Endothelial cell of umbilical vein (primary cell): ENCODE measurements at regions not wholly inside any gene's neighbourhood (a gene's known extent, or its start where the extent isn't known, plus 50 kb on each side); places are given as distances from the start of the nearest gene placed in this dataset.

Experiments used
- BruUV-seq: library from RNA; stranded (reverse); fragments of 400-500 nt; replicated peaks from 2 replicates; lab custom pipeline; 2021; lab: Mats Ljungman, UMichigan
- CTCF ChIA-PET: fragments of 300-600, 350-600 bp; sonication (Branson Sonifier 250); formaldehyde crosslinking; loops from one replicate; lab custom pipeline; 2021; ENCODE audit warnings: antibody characterized with exemption, inconsistent platforms; lab: Charles Lee
- POLR2A ChIA-PET: fragments of 300-600, 350-600 bp; sonication (Branson Sonifier 250); formaldehyde crosslinking; loops from one replicate; lab custom pipeline; 2021; ENCODE audit warnings: antibody characterized with exemption, inconsistent platforms; lab: Charles Lee
- DNase-seq: peaks from one replicate; pipeline ENCODE4 v3.0.0-alpha.2; 2011; ENCODE audit warnings: low read depth, low spot score
- FAIRE-seq: peaks from 2 replicates; lab custom pipeline; 2011; peaks lifted over from hg19 to GRCh38; lab: Jason Lieb, UNC
- H2AFZ ChIP-seq: 2 replicates; pipeline ENCODE4 v1.6.0; 2012; ENCODE audit warnings: low read depth, low read length, control low read depth, inconsistent platforms
- H3K27ac ChIP-seq: 2 replicates; pipeline ENCODE4 v1.5.1; 2011; ENCODE audit warnings: low read depth, mild to moderate bottlenecking, control low read depth, low read length, moderate library complexity; ENCODE audit not compliant: insufficient read depth
- H3K27me3 ChIP-seq, 2 experiments: 2 replicates each; pipeline versions ENCODE4 v1.6.0 to v1.6.1; 2011; ENCODE audit warnings: low read length in 2 of 2, mixed read lengths in 1 of 2; ENCODE audit not compliant: control insufficient read depth in 2 of 2, insufficient read depth in 2 of 2
- H3K36me3 ChIP-seq, 2 experiments: 2 replicates in 1 of 2; 3 replicates in 1 of 2; pipeline ENCODE4 v1.5.1; 2011; ENCODE audit warnings: low read length in 2 of 2, mild to moderate bottlenecking in 1 of 2, moderate library complexity in 1 of 2; ENCODE audit not compliant: control insufficient read depth in 2 of 2, insufficient read depth in 2 of 2; ENCODE audit errors: extremely low read depth in 1 of 2
- H3K4me1 ChIP-seq: 3 replicates; pipeline ENCODE4 v1.5.1; 2011; ENCODE audit warnings: mild to moderate bottlenecking, low read length; ENCODE audit not compliant: control insufficient read depth, insufficient read depth; ENCODE audit errors: extremely low read depth
- H3K4me2 ChIP-seq: 2 replicates; pipeline ENCODE4 v1.6.1; 2011; ENCODE audit warnings: low read length, control low read depth, mixed read lengths; ENCODE audit not compliant: insufficient read depth
- H3K4me3 ChIP-seq, 3 experiments: fragments of 200-600 bp in 1 of 3; sonication (generic), shearing (Covaris generic) in 1 of 3; replicated peaks in 1 of 3; 2 replicates each; pipeline ENCODE4 v1.5.1; 2011 to 2016; ENCODE audit warnings: control low read depth in 3 of 3, low read length in 3 of 3, mild to moderate bottlenecking in 2 of 3, inconsistent platforms in 1 of 3, low read depth in 1 of 3, moderate library complexity in 1 of 3; ENCODE audit not compliant: insufficient read depth in 1 of 3
- H3K79me2 ChIP-seq: 2 replicates; pipeline ENCODE4 v1.6.0; 2012; ENCODE audit warnings: low read length, inconsistent platforms; ENCODE audit not compliant: control insufficient read depth, insufficient read depth
- H3K9ac ChIP-seq: replicated peaks from 2 replicates; pipeline ENCODE3; 2011; ENCODE audit warnings: low read length, control low read depth; ENCODE audit not compliant: insufficient read depth; ENCODE audit errors: extremely low read depth
- H3K9me1 ChIP-seq: replicated peaks from 3 replicates; pipeline ENCODE4 v1.6.0; 2011; ENCODE audit warnings: mild to moderate bottlenecking, low read length; ENCODE audit not compliant: control insufficient read depth, insufficient read depth; ENCODE audit errors: extremely low read depth
- H3K9me3 ChIP-seq: replicated peaks from 2 replicates; pipeline ENCODE4 v1.5.1; 2012; ENCODE audit warnings: low read length, inconsistent platforms; ENCODE audit not compliant: control insufficient read depth, insufficient read depth
- H4K20me1 ChIP-seq: replicated peaks from 2 replicates; pipeline ENCODE3; 2011; ENCODE audit warnings: mild to moderate bottlenecking, low read length; ENCODE audit not compliant: control insufficient read depth, insufficient read depth; ENCODE audit errors: extremely low read depth
- EZH2 ChIP-seq: IDR thresholded peaks from 2 replicates; pipeline ENCODE4 v1.6.1; 2012; ENCODE audit warnings: borderline replicate concordance, low read depth, mild to moderate bottlenecking, moderate library complexity, low read length, inconsistent platforms; ENCODE audit not compliant: severe bottlenecking
- FOS ChIP-seq: IDR thresholded peaks from 2 replicates; pipeline ENCODE4 v1.6.1; 2011; ENCODE audit warnings: mild to moderate bottlenecking, low read length, moderate library complexity, borderline replicate concordance; ENCODE audit not compliant: insufficient read depth
- GATA2 ChIP-seq: IDR thresholded peaks from 2 replicates; pipeline ENCODE4 v1.7.0; 2011; ENCODE audit warnings: low read depth, mild to moderate bottlenecking, moderate library complexity, mixed read lengths, low read length; ENCODE audit not compliant: insufficient read length, insufficient read depth
- JUN ChIP-seq: IDR thresholded peaks from 2 replicates; pipeline ENCODE4 v1.6.1; 2011; ENCODE audit warnings: borderline replicate concordance, low read depth; ENCODE audit not compliant: insufficient read length, insufficient read depth
- MYC ChIP-seq: IDR thresholded peaks from one replicate; pipeline ENCODE4 v1.6.1; 2011; ENCODE audit warnings: mild to moderate bottlenecking, low read depth, low read length
- POLR2A ChIP-seq: IDR thresholded peaks from 2 replicates; pipeline ENCODE4 v1.6.1; 2012; ENCODE audit warnings: low read depth, mild to moderate bottlenecking, control low read depth, low read length
- POLR2AphosphoS5 ChIP-seq: IDR thresholded peaks from 2 replicates; pipeline ENCODE4 v1.6.1; 2012; ENCODE audit warnings: low read depth, mild to moderate bottlenecking, control low read depth, low read length, moderate library complexity; ENCODE audit not compliant: insufficient read depth
- dilution Hi-C: fragments of 300-500 bp; cut with MboI; formaldehyde crosslinking; loops from one replicate; pipeline ENCODE4 v1.15.0; 2019; ENCODE audit warnings: low sequenced_read_pairs; ENCODE audit not compliant: extremely low pct_ligation_motif_present
- intact Hi-C: fragments of 100-400 bp; cut with micrococcal nuclease; formaldehyde crosslinking; loops from one replicate; pipeline ENCODE4 v1.10.0; 2022
- TF ChIP-seq, protein P1 (sequence below): IDR thresholded peaks from 2 replicates; pipeline ENCODE4 v1.6.1; 2011; ENCODE audit not compliant: insufficient read depth, insufficient read length
- TF ChIP-seq, protein P2 (sequence below), 2 donors: IDR thresholded peaks; 1 replicate in 1 of 2; 2 replicates in 1 of 2; pipeline ENCODE4 v1.5.1; 2011; ENCODE audit warnings: low read length in 2 of 2, mild to moderate bottlenecking in 2 of 2, moderate library complexity in 2 of 2, control low read depth in 1 of 2, inconsistent platforms in 1 of 2, low read depth in 1 of 2; ENCODE audit not compliant: insufficient read depth in 1 of 2; ENCODE audit errors: extremely low read depth in 1 of 2

DNA sequence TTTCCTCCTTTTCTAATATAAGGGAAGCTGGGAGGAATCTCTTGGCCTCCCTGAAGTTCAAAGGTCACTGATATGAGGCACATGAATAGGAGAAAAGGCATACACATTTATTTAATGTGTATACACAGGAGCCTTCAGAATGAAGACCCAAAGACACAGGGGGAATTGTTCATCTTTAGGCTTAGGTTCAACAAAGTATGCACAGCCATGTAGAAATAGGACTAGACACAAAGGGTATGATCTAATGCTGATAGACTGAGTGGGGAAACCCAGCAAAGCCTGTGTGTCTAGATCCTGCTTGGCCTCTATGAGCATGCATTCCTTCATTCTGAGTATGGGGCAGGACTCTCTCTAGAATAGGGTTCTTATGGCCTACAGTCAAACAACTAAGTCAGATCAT lies 177.1 kb upstream of the RFC3 start:
- DNase-seq: no peak
- Histone ChIP-seq H2AFZ (no peak overlapping the region), H3K4me1 (no peaks in the 10 kb centered on the region), H3K36me3 (no peaks in the 10 kb centered on the region), H3K4me2 (no peak overlapping the region), H3K27me3 (no peaks in the 10 kb centered on the region), H3K27ac (no peak overlapping the region), H4K20me1 (no peaks in the 10 kb centered on the region), H3K9me3 (no peaks in the 10 kb centered on the region), H3K9ac (no peak overlapping the region), H3K9me1 (no peaks in the 10 kb centered on the region), H3K4me3 (no peak overlapping the region), H3K79me2 (no peaks in the 10 kb centered on the region)
- no peak for FAIRE-seq
- dilution Hi-C loops (no loop called here), intact Hi-C loops (no loop called here)
- CTCF ChIA-PET: no interaction called here
- no peak for TF ChIP-seq POLR2A
- TF ChIP-seq FOS: no peak
- no peak for TF ChIP-seq MYC
- no peak for TF ChIP-seq POLR2AphosphoS5
- TF ChIP-seq, protein P1, sequence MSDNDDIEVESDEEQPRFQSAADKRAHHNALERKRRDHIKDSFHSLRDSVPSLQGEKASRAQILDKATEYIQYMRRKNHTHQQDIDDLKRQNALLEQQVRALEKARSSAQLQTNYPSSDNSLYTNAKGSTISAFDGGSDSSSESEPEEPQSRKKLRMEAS: no peak
- TF ChIP-seq JUN: no peak
- TF ChIP-seq, protein P2, sequence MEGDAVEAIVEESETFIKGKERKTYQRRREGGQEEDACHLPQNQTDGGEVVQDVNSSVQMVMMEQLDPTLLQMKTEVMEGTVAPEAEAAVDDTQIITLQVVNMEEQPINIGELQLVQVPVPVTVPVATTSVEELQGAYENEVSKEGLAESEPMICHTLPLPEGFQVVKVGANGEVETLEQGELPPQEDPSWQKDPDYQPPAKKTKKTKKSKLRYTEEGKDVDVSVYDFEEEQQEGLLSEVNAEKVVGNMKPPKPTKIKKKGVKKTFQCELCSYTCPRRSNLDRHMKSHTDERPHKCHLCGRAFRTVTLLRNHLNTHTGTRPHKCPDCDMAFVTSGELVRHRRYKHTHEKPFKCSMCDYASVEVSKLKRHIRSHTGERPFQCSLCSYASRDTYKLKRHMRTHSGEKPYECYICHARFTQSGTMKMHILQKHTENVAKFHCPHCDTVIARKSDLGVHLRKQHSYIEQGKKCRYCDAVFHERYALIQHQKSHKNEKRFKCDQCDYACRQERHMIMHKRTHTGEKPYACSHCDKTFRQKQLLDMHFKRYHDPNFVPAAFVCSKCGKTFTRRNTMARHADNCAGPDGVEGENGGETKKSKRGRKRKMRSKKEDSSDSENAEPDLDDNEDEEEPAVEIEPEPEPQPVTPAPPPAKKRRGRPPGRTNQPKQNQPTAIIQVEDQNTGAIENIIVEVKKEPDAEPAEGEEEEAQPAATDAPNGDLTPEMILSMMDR (IDR thresholded peaks at IDR 0.05; ENCODE audit: extremely low read depth in 1 of 2, insufficient read depth in 1 of 2, low read depth in 1 of 2, low read length in 2 of 2): no peak
- TF ChIP-seq GATA2: no peak
- no peak for TF ChIP-seq EZH2
- no TSS peak for BruUV-seq
- POLR2A ChIA-PET: no interaction called here
